HepG2 (cell line): ENCODE measurements at regions not wholly inside any gene's neighbourhood (a gene's known extent, or its start where the extent isn't known, plus 50 kb on each side); places are given as distances from the start of the nearest gene placed in this dataset.
A peak's percentile ranks its signal among the peaks of the same experiment; 100 is the strongest.

Experiments used
- AGO2 ChIP-seq: fragments of 200-400 bp; formaldehyde crosslinking; optimal IDR thresholded peaks from 2 replicates; pipeline ENCODE3; 2017; ENCODE audit warnings: mild to moderate bottlenecking, low read depth, low read length, moderate library complexity
- BHLHE40 ChIP-seq: IDR thresholded peaks from 2 replicates; pipeline ENCODE4 v1.6.1; 2011; ENCODE audit warnings: low read length, improper control_type of control experiment
- CENPBD1 ChIP-seq: sonication (generic); formaldehyde crosslinking; IDR thresholded peaks from 2 replicates; pipeline ENCODE4 v1.8.0; 2022; ENCODE audit warnings: missing genetic modification reagents, low read depth, mild to moderate bottlenecking, borderline replicate concordance
- DNMT3B ChIP-seq: conservative IDR thresholded peaks from 2 replicates; pipeline ENCODE4 v1.6.1; 2016; ENCODE audit warnings: missing biosample characterization, control low read depth
- HDAC2 ChIP-seq: sonication (generic); formaldehyde crosslinking; IDR thresholded peaks from 2 replicates; pipeline ENCODE4 v1.4.0; 2020; ENCODE audit warnings: missing genetic modification reagents
- HMGXB4 ChIP-seq, 2 experiments: sonication (generic) in 1 of 2; formaldehyde crosslinking in 1 of 2; IDR thresholded peaks; 2 replicates each; pipeline versions ENCODE4 v1.4.0 to v1.6.1; 2018 to 2020; ENCODE audit warnings: missing genetic modification reagents in 2 of 2, borderline replicate concordance in 1 of 2, low read depth in 1 of 2, mild to moderate bottlenecking in 1 of 2, missing biosample characterization in 1 of 2
- IKZF4 ChIP-seq: sonication (generic); formaldehyde crosslinking; IDR thresholded peaks from 2 replicates; pipeline ENCODE4 v1.5.1; 2020; ENCODE audit warnings: borderline replicate concordance, mild to moderate bottlenecking, low read depth, missing genetic modification reagents; ENCODE audit errors: not compliant biosample characterization
- ISX ChIP-seq: sonication (generic); formaldehyde crosslinking; conservative IDR thresholded peaks from 2 replicates; pipeline ENCODE4 v1.5.0; 2020; ENCODE audit warnings: missing genetic modification reagents
- JUN ChIP-seq: sonication (generic); formaldehyde crosslinking; IDR thresholded peaks from 2 replicates; pipeline ENCODE4 v1.4.0; 2020; ENCODE audit warnings: mild to moderate bottlenecking, missing genetic modification reagents
- MED1 ChIP-seq: sonication (generic); formaldehyde crosslinking; IDR thresholded peaks from 2 replicates; pipeline ENCODE4 v1.4.0; 2020; ENCODE audit warnings: missing genetic modification reagents
- NCOA2 ChIP-seq: sonication (generic); formaldehyde crosslinking; IDR thresholded peaks from 2 replicates; pipeline ENCODE4 v1.8.0; 2022; ENCODE audit warnings: inconsistent platforms
- RAD51 ChIP-seq: fragments of 450-650 bp; IDR thresholded peaks from 2 replicates; pipeline ENCODE4 v1.6.1; 2016; ENCODE audit warnings: borderline replicate concordance
- RBAK ChIP-seq: sonication (generic); formaldehyde crosslinking; IDR thresholded peaks from 2 replicates; pipeline ENCODE4 v1.5.1; 2020; ENCODE audit warnings: mild to moderate bottlenecking, missing genetic modification reagents
- RBFOX2 ChIP-seq: fragments of 200-400 bp; formaldehyde crosslinking; IDR thresholded peaks from 2 replicates; pipeline ENCODE4 v1.6.1; 2017; ENCODE audit warnings: low read depth, mild to moderate bottlenecking, low read length
- RBM22 ChIP-seq: fragments of 200-400 bp; formaldehyde crosslinking; optimal IDR thresholded peaks from 2 replicates; pipeline ENCODE3; 2017; ENCODE audit warnings: mild to moderate bottlenecking, low read length, moderate library complexity
- REXO4 ChIP-seq: sonication (generic); formaldehyde crosslinking; IDR thresholded peaks from 2 replicates; pipeline ENCODE4 v1.8.0; 2022; ENCODE audit warnings: missing genetic modification reagents, mild to moderate bottlenecking, borderline replicate concordance
- SOX6 ChIP-seq, 2 experiments: fragments of 450-650 bp in 1 of 2; sonication (generic) in 1 of 2; formaldehyde crosslinking in 1 of 2; IDR thresholded peaks; 2 replicates each; pipeline versions ENCODE4 v1.4.0 to v1.6.1; 2017 to 2020; ENCODE audit warnings: antibody characterized with exemption in 1 of 2, mild to moderate bottlenecking in 1 of 2, missing genetic modification reagents in 1 of 2
- SP140L ChIP-seq: sonication (generic); formaldehyde crosslinking; IDR thresholded peaks from 2 replicates; pipeline ENCODE4 v1.4.0; 2020; ENCODE audit warnings: missing genetic modification reagents, borderline replicate concordance
- ZNF232 ChIP-seq: sonication (generic); formaldehyde crosslinking; IDR thresholded peaks from 2 replicates; pipeline ENCODE4 v1.4.0; 2020; ENCODE audit warnings: missing genetic modification reagents, borderline replicate concordance
- ZNF34 ChIP-seq: sonication (generic); formaldehyde crosslinking; IDR thresholded peaks from 2 replicates; pipeline ENCODE4 v1.4.0; 2020; ENCODE audit warnings: mild to moderate bottlenecking, missing genetic modification reagents, borderline replicate concordance
- ZNF558 ChIP-seq: sonication (generic); formaldehyde crosslinking; IDR thresholded peaks from 2 replicates; pipeline ENCODE4 v1.9.0; 2022; ENCODE audit warnings: mild to moderate bottlenecking, missing genetic modification reagents, borderline replicate concordance
- ZNF607 ChIP-seq: sonication (generic); formaldehyde crosslinking; IDR thresholded peaks from 2 replicates; pipeline ENCODE4 v1.5.1; 2020; ENCODE audit warnings: missing genetic modification reagents, mild to moderate bottlenecking, borderline replicate concordance
- ZNF639 ChIP-seq: conservative IDR thresholded peaks from 2 replicates; pipeline ENCODE4 v1.6.1; 2018; ENCODE audit warnings: missing genetic modification reagents
- ZNF775 ChIP-seq: sonication (generic); formaldehyde crosslinking; IDR thresholded peaks from 2 replicates; pipeline ENCODE4 v1.4.0; 2020; ENCODE audit warnings: missing genetic modification reagents, mild to moderate bottlenecking, moderate library complexity, borderline replicate concordance

GRCh38 chr7:85415743-85416142 is 228.9 kb upstream of the SEMA3D start (continued):
- TF ChIP-seq CENPBD1 (CRISPR knock-in tag) (no peak), HDAC2 (CRISPR knock-in tag) (peak; percentile 51), ZNF558 (no peak), IKZF4 (CRISPR knock-in tag) (no peak), RBFOX2 (no peak), JUN (no peak), SOX6 (IDR thresholded peaks at IDR 0.05) (no peak), SOX6 (CRISPR knock-in tag; IDR thresholded peaks at IDR 0.05) (peak; percentile 28; the same call in 1 of the 2 replicates), ZNF34 (no peak), ZNF775 (CRISPR knock-in tag) (no peak), MED1 (CRISPR knock-in tag) (0 out of 2 replicates have a peak, but pooled peaks have one; percentile 20), ZNF232 (CRISPR knock-in tag) (no peak), ZNF607 (CRISPR knock-in tag) (no peak), RBAK (CRISPR knock-in tag) (no peak), ZNF639 (no peak), SP140L (CRISPR knock-in tag) (no peak), RBM22 (no peak), ISX (CRISPR knock-in tag) (no peak), BHLHE40 (no peak), DNMT3B (CRISPR knock-in tag) (no peak), AGO2 (no peak), NCOA2 (CRISPR knock-in tag) (peak; percentile 82), HMGXB4 (CRISPR knock-in tag; IDR thresholded peaks at IDR 0.05; ENCODE audit: borderline replicate concordance in 1 of 2, low read depth in 1 of 2) (no peak), REXO4 (CRISPR knock-in tag) (no peak), RAD51 (no peak)
